ENCODE measurements at regions not wholly inside any gene's neighbourhood (a gene's known extent, or its start where the extent isn't known, plus 50 kb on each side); places are given as distances from the start of the nearest gene placed in this dataset.

DNA sequence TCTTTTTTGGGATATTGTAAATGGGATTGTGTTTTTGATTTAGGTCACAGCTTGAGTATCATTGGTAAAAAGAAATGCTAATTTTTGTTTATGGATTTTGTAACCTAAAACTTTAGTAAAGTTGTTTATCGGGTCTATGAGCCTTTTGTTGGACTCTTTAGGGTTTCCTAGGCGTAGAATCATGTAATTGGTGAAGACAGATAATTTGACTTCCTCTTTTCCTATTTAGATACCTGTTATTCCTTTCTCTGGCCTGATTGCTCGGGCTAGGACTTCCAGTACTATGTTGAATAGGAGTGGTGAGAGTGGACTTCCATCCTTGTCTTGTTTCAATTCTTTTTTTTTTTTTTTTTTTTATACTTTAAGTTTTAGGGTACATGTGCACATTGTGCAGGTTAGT, 149.0 kb downstream of the QPCT start:
- TF ChIP-seq POLR2A (IDR thresholded peaks at IDR 0.05) (no peak), CTCF (IDR thresholded peaks at IDR 0.05) (no peak)
- Histone ChIP-seq H3K4me3 (no peak overlapping the region), H3K36me3 (replicated peaks in 1 of 2) (no peaks in the 10 kb centered on the region), H3K9me3 (replicated peaks in 1 of 3) (no peaks in the 10 kb centered on the region), H3K27me3 (no peaks in the 10 kb centered on the region), H3K4me1 (replicated peaks in 1 of 2) (no peaks in the 10 kb centered on the region), H3K27ac (no peak overlapping the region)
- DNase-seq = no peak
- intact Hi-C loops (cut with DNase I) = no loop called here
- WGBS, 4 donors = 85 to 90% (median 88%) methylated on average over 3 of the region's 3 CpGs

DNA sequence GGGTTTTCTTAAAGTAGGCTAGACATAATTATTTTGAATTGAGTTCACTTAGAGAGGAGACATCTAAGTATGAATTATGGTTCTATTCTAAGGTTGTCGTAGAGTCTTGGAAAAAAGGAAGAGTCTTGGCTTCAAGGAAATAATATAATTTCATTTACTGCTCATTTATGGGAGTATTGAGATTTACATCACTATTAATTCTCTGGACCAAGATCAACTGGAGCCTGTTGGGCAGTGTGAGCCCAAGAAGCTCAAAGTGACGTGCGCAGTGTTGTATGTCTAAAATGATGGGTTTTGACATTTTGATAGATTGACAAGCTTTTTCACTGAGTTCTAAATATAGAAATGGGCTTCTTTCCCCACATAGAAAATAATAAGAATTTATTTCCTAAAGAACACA, 154.7 kb downstream of the QPCT start:
- WGBS, 4 donors = 91 to 98% (median 95%) methylated on average over 3 of the region's 3 CpGs
- H3K4me1 ChIP-seq (replicated peaks in 1 of 2) = no peaks in the 10 kb centered on the region
- H3K36me3 ChIP-seq (replicated peaks in 1 of 2) = no peaks in the 10 kb centered on the region
- TF ChIP-seq CTCF (IDR thresholded peaks at IDR 0.05) = no peak
- no peak for TF ChIP-seq POLR2A (IDR thresholded peaks at IDR 0.05)
- intact Hi-C loops (cut with DNase I) = no loop called here
- H3K27ac ChIP-seq = no peak overlapping the region
- H3K27me3 ChIP-seq = no peaks in the 10 kb centered on the region
- no peak overlapping the region for H3K4me3 ChIP-seq
- H3K9me3 ChIP-seq (replicated peaks in 1 of 3) = no peaks in the 10 kb centered on the region
- no peak for DNase-seq

GRCh38 chr2:37500031-37500430, 155.6 kb downstream of the QPCT start:
- Histone ChIP-seq H3K4me1 (replicated peaks in 1 of 2) (no peaks in the 10 kb centered on the region), H3K27ac (no peak overlapping the region), H3K27me3 (no peaks in the 10 kb centered on the region), H3K36me3 (replicated peaks in 1 of 2) (no peaks in the 10 kb centered on the region), H3K4me3 (no peak overlapping the region), H3K9me3 (replicated peaks in 1 of 3) (no peaks in the 10 kb centered on the region)
- intact Hi-C loops (cut with DNase I) = no loop called here
- TF ChIP-seq CTCF (IDR thresholded peaks at IDR 0.05) (no peak), POLR2A (IDR thresholded peaks at IDR 0.05) (no peak)
- DNase-seq = no peak

GRCh38 chr2:37501113-37501512, 156.7 kb downstream of the QPCT start:
- intact Hi-C loops (cut with DNase I) = no loop called here
- TF ChIP-seq POLR2A (IDR thresholded peaks at IDR 0.05) (no peak), CTCF (IDR thresholded peaks at IDR 0.05) (no peak)
- no peaks in the 10 kb centered on the region for H3K27me3 ChIP-seq
- 65 to 80% (median 74%) methylated on average over 2 of the region's 2 CpGs for WGBS, 4 donors
- no peak overlapping the region for H3K27ac ChIP-seq
- no peak overlapping the region for H3K4me3 ChIP-seq
- peaks cover 0 to under 1% of the 10 kb centered on the region in 2 donors for H3K4me1 ChIP-seq (replicated peaks in 1 of 2)
- no peak for DNase-seq
- H3K36me3 ChIP-seq (replicated peaks in 1 of 2) = no peaks in the 10 kb centered on the region
- no peaks in the 10 kb centered on the region for H3K9me3 ChIP-seq (replicated peaks in 1 of 3)
